ENCODE measurements at regions not wholly inside any gene's neighbourhood (a gene's known extent, or its start where the extent isn't known, plus 50 kb on each side); places are given as distances from the start of the nearest gene placed in this dataset.

DNA sequence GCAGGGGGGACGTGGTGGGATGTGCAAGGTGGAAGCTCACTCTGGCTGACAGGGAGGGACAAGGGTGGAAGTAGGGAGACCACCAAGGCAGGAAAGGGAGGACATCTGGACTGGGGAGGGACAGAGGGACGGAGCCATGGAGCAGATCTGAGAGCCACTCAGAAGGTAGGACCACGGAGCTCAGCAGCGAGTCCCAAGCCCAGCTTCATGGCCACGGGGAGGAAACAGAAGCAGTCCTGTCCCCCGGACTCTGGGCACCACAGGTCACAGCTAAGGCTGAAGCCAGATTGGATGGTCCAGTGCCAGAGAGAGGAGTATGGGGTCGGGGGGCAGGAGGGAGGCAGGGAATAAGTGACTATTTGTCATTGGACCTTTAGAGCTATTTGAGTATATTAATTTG, 220.1 kb downstream of the TBC1D2B start:
- Histone ChIP-seq H3K9me3 (ENCODE audit: control insufficient read depth, insufficient read depth, low read depth, low read length) (no peaks in the 10 kb centered on the region), H3K36me3 (ENCODE audit: control insufficient read depth in 2 of 2, insufficient read depth in 1 of 2, low read length in 2 of 2) (no peaks in the 10 kb centered on the region), H3K4me3 (ENCODE audit: low read depth, low read length) (no peak overlapping the region), H3K27ac (ENCODE audit: extremely low read depth, low read depth, low read length) (no peak overlapping the region), H3K4me1 (ENCODE audit: control insufficient read depth, insufficient read depth, low read length) (no peaks in the 10 kb centered on the region)
- TF ChIP-seq, protein P1, sequence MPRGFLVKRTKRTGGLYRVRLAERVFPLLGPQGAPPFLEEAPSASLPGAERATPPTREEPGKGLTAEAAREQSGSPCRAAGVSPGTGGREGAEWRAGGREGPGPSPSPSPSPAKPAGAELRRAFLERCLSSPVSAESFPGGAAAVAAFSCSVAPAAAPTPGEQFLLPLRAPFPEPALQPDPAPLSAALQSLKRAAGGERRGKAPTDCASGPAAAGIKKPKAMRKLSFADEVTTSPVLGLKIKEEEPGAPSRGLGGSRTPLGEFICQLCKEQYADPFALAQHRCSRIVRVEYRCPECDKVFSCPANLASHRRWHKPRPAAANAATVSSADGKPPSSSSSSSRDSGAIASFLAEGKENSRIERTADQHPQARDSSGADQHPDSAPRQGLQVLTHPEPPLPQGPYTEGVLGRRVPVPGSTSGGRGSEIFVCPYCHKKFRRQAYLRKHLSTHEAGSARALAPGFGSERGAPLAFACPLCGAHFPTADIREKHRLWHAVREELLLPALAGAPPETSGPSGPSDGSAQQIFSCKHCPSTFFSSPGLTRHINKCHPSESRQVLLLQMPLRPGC (tag by site-specific recombination; IDR thresholded peaks at IDR 0.05) = no peak
- TF ChIP-seq IKZF3 (tag by site-specific recombination; IDR thresholded peaks at IDR 0.05) (no peak), ZNF140 (tag by site-specific recombination; IDR thresholded peaks at IDR 0.05) (no peak), SP2 (tag by site-specific recombination; IDR thresholded peaks at IDR 0.05) (no peak), ZSCAN16 (tag by site-specific recombination; IDR thresholded peaks at IDR 0.05) (no peak), ZBTB20 (tag by site-specific recombination; IDR thresholded peaks at IDR 0.05) (no peak), ZNF202 (tag by site-specific recombination; IDR thresholded peaks at IDR 0.05; ENCODE audit: borderline replicate concordance) (no peak), ZNF626 (tag by site-specific recombination; IDR thresholded peaks at IDR 0.05) (no peak), ZNF335 (tag by site-specific recombination; conservative IDR thresholded peaks at IDR 0.05) (no peak), ZSCAN30 (tag by site-specific recombination; IDR thresholded peaks at IDR 0.05) (no peak), ZNF350 (tag by site-specific recombination; IDR thresholded peaks at IDR 0.05) (no peak), ZNF391 (tag by site-specific recombination; IDR thresholded peaks at IDR 0.05; ENCODE audit: borderline replicate concordance, low read depth) (no peak), GLI4 (tag by site-specific recombination; IDR thresholded peaks at IDR 0.05) (no peak), ZNF302 (tag by site-specific recombination; IDR thresholded peaks at IDR 0.05; ENCODE audit: low read depth) (no peak), ZNF76 (tag by site-specific recombination; IDR thresholded peaks at IDR 0.05; ENCODE audit: borderline replicate concordance, low read depth) (no peak), ZNF48 (tag by site-specific recombination; IDR thresholded peaks at IDR 0.05) (no peak)
- TF ChIP-seq, protein P2, sequence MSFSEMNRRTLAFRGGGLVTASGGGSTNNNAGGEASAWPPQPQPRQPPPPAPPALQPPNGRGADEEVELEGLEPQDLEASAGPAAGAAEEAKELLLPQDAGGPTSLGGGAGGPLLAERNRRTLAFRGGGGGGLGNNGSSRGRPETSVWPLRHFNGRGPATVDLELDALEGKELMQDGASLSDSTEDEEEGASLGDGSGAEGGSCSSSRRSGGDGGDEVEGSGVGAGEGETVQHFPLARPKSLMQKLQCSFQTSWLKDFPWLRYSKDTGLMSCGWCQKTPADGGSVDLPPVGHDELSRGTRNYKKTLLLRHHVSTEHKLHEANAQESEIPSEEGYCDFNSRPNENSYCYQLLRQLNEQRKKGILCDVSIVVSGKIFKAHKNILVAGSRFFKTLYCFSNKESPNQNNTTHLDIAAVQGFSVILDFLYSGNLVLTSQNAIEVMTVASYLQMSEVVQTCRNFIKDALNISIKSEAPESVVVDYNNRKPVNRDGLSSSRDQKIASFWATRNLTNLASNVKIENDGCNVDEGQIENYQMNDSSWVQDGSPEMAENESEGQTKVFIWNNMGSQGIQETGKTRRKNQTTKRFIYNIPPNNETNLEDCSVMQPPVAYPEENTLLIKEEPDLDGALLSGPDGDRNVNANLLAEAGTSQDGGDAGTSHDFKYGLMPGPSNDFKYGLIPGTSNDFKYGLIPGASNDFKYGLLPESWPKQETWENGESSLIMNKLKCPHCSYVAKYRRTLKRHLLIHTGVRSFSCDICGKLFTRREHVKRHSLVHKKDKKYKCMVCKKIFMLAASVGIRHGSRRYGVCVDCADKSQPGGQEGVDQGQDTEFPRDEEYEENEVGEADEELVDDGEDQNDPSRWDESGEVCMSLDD (tag by site-specific recombination; IDR thresholded peaks at IDR 0.05) = no peak
- TF ChIP-seq, protein P3, sequence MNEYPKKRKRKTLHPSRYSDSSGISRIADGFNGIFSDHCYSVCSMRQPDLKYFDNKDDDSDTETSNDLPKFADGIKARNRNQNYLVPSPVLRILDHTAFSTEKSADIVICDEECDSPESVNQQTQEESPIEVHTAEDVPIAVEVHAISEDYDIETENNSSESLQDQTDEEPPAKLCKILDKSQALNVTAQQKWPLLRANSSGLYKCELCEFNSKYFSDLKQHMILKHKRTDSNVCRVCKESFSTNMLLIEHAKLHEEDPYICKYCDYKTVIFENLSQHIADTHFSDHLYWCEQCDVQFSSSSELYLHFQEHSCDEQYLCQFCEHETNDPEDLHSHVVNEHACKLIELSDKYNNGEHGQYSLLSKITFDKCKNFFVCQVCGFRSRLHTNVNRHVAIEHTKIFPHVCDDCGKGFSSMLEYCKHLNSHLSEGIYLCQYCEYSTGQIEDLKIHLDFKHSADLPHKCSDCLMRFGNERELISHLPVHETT (tag by site-specific recombination; IDR thresholded peaks at IDR 0.05) = no peak
- CTCF ChIA-PET = interaction anchor here (0.7 to 1.1 kb wide), 2 partner anchors 13 to 44 kb away, joined by 3 to 5 read pairs; no protein-coding TSS in a partner anchor
- POLR2A ChIA-PET = interaction anchor here (0.7 kb wide), 1 partner anchor 70 kb away, joined by 3 read pairs; no protein-coding TSS in a partner anchor

DNA sequence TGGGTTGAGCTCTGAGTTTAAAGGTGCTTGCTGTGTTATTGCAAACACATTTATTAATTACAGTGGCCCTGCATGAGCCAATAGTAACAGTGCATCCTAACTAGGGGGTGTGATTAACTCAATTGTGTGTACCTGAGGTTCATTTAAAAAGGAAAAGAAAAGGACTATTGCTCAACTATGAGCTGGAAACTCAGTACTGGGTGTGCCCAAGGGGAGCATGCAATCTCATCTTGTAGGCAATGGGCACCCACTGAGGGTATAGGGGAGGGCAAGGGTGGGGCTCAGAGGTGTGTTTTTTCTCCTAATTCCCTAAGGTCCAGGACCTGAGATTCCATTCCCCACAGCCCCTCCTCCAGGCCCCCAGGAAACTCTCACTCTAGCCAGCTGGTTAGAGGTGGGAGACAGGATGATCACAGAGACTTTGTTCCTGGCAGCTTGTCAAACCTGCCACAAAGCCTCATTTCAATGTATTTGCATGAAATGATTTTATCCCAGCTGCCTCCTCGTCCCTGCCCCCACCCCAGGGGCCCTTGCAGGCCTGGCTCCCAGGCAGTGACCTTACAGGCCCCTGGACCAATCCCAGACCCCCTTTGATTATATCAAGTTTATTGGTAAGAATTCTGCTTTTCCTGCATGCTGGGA, 220.7 kb downstream of the TBC1D2B start:
- no peak overlapping the region for H3K4me3 ChIP-seq (ENCODE audit: low read depth, low read length)
- H3K27ac ChIP-seq (ENCODE audit: extremely low read depth, low read depth, low read length) = no peak overlapping the region
- no peaks in the 10 kb centered on the region for H3K36me3 ChIP-seq (ENCODE audit: control insufficient read depth in 2 of 2, insufficient read depth in 1 of 2, low read length in 2 of 2)
- H3K9me3 ChIP-seq (ENCODE audit: control insufficient read depth, insufficient read depth, low read depth, low read length) = no peaks in the 10 kb centered on the region
- H3K4me1 ChIP-seq (ENCODE audit: control insufficient read depth, insufficient read depth, low read length) = no peaks in the 10 kb centered on the region
- ChIA-PET POLR2A (interaction anchor here (0.7 kb wide), 1 partner anchor 70 kb away, joined by 3 read pairs; no protein-coding TSS in a partner anchor), CTCF (interaction anchor here (0.7 to 1.2 kb wide), 4 partner anchors 45 to 313 kb away, joined by 3 to 5 read pairs (median 3); no protein-coding TSS in a partner anchor)
- TF ChIP-seq ZNF211 (tag by site-specific recombination; IDR thresholded peaks at IDR 0.05; ENCODE audit: low read depth) = no peak
- TF ChIP-seq ZNF558 (tag by site-specific recombination; IDR thresholded peaks at IDR 0.05) = no peak
- TF ChIP-seq ZNF837 (tag by site-specific recombination; IDR thresholded peaks at IDR 0.05) = no peak
- no peak for TF ChIP-seq IKZF3 (tag by site-specific recombination; IDR thresholded peaks at IDR 0.05)
- TF ChIP-seq ZNF830 (tag by site-specific recombination; IDR thresholded peaks at IDR 0.05; ENCODE audit: low read depth) = no peak
- no peak for TF ChIP-seq ZNF624 (tag by site-specific recombination; IDR thresholded peaks at IDR 0.05)
- TF ChIP-seq ZNF473 (tag by site-specific recombination; IDR thresholded peaks at IDR 0.05) = no peak
- no peak for TF ChIP-seq FEZF1 (tag by site-specific recombination; IDR thresholded peaks at IDR 0.05)
- no peak for TF ChIP-seq ZNF19 (tag by site-specific recombination; IDR thresholded peaks at IDR 0.05; ENCODE audit: low read depth)
- TF ChIP-seq, protein P4, sequence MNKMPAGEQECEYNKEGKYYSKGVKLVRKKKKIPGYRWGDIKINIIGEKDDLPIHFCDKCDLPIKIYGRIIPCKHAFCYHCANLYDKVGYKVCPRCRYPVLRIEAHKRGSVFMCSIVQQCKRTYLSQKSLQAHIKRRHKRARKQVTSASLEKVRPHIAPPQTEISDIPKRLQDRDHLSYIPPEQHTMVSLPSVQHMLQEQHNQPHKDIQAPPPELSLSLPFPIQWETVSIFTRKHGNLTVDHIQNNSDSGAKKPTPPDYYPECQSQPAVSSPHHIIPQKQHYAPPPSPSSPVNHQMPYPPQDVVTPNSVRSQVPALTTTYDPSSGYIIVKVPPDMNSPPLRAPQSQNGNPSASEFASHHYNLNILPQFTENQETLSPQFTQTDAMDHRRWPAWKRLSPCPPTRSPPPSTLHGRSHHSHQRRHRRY (tag by site-specific recombination; IDR thresholded peaks at IDR 0.05) = no peak

All from HEK293 (cell line).